ENCODE measurements at regions not wholly inside any gene's neighbourhood (a gene's known extent, or its start where the extent isn't known, plus 50 kb on each side); places are given as distances from the start of the nearest gene placed in this dataset.

DNA sequence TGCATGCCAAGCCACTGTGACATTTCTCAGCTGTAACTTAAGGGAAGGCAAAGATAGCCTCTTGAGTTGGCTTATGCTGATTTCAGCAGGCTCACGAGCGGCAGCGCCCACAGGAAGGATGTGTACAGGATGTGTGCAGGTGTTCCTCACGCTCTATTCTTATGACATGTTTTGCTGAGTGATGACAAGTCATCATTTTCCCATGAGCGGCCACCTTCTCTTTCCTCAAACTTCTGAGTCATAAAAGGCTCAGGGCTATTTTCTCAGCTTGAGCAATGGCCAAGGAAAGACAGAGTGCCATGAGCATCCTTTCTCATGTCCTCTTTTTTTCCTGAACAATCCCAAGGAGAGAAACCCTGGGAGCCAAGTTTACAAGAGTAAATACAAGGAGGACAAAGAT, 365.9 kb downstream of the PLK2 start:
- H3K4me1 Mint-ChIP-seq: no peaks in the 10 kb centered on the region
- no peaks in the 10 kb centered on the region for H3K36me3 Mint-ChIP-seq
- ATAC-seq (ENCODE audit: low read depth) (no peak), DNase-seq (no peak)
- H3K9me3 Mint-ChIP-seq: no peaks in the 10 kb centered on the region
- no peak overlapping the region for H3K4me3 Mint-ChIP-seq
- H3K27ac Mint-ChIP-seq: no peak overlapping the region
- POLR2A ChIA-PET: no interaction called here
- H3K27me3 Mint-ChIP-seq: peaks cover 3% of the 10 kb centered on the region

- Mint-ChIP-seq H3K27me3 (peaks cover 4% of the 10 kb centered on the region), H3K9me3 (no peaks in the 10 kb centered on the region), H3K4me1 (no peaks in the 10 kb centered on the region), H3K4me3 (no peak overlapping the region), H3K27ac (no peak overlapping the region), H3K36me3 (no peaks in the 10 kb centered on the region)
- DNase-seq (no peak), ATAC-seq (ENCODE audit: low read depth) (no peak)
- POLR2A ChIA-PET: no interaction called here
These were observed 369.2 kb downstream of the PLK2 start for GRCh38 chr5:58090704-58091103.

DNA sequence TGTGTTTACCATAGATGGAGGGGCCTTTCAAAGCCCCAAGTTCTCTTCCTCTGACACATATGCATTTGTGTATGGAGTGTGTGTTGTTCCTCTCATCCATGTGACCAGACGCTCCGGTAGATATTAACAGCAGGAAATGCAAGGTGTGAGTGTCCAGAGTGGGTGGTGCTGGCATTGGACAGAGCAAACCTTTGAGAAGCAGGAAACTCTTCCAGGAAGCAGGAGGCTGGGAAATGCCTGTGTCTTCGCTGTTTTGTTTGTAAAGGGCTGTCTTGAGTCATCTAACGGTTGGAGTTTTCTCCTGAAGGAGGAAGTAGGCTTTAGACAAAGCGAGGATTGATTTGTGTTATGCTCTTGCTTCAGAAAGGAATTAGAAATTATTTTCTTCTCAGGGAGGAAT, 370.9 kb downstream of the PLK2 start:
- H3K4me3 Mint-ChIP-seq: no peak overlapping the region
- no peak for DNase-seq
- no peaks in the 10 kb centered on the region for H3K4me1 Mint-ChIP-seq
- no peak overlapping the region for H3K27ac Mint-ChIP-seq
- H3K36me3 Mint-ChIP-seq: no peaks in the 10 kb centered on the region
- H3K9me3 Mint-ChIP-seq: no peaks in the 10 kb centered on the region
- POLR2A ChIA-PET: no interaction called here
- no peak for ATAC-seq (ENCODE audit: low read depth)
- H3K27me3 Mint-ChIP-seq: peaks cover 4% of the 10 kb centered on the region

DNA sequence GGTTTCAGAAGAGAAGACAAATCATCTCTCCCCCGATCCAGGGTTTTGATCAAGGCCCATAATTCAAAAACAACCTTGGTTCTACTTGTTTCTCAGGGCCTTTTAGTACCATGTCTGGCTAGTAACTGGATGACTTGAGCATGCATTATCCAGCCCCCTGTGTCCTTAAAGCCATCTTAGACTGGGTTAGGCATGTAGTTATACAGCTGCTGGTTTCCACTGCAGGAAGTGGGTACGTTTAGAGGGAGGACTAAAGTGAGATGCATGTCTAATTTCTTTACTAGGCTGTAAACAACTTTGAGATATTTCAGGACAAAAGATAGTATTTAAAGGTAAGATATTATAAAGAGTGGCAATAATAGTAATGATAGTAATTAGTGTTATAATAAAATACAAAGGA, 372.0 kb downstream of the PLK2 start:
- Mint-ChIP-seq H3K27ac (no peak overlapping the region), H3K4me1 (no peaks in the 10 kb centered on the region), H3K4me3 (no peak overlapping the region), H3K27me3 (peaks cover 4% of the 10 kb centered on the region), H3K36me3 (no peaks in the 10 kb centered on the region), H3K9me3 (no peaks in the 10 kb centered on the region)
- no peak for DNase-seq
- ATAC-seq (ENCODE audit: low read depth): no peak
- POLR2A ChIA-PET: no interaction called here

DNA sequence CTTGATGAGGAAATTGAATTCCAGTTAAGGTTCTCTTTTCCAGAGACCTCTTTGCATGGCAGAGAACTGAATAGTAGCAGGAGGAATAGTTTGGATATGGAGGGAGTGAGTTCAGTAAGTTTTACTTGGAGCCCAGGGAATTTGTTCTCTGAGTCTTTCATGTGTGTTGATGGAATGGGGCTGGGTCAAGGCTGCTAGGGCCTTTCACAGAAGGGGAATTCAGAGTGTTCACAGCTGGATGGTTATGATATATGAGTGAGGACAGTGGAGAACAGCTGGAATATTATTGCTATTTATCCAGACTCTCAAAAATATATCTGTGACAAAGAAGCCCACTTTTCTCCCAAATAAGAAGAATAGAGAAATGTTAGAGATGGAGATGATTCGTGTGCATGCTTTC, 372.8 kb downstream of the PLK2 start:
- ATAC-seq (ENCODE audit: low read depth): no peak
- Mint-ChIP-seq H3K27me3 (peaks cover 4% of the 10 kb centered on the region), H3K4me3 (no peak overlapping the region), H3K36me3 (no peaks in the 10 kb centered on the region), H3K27ac (no peak overlapping the region), H3K4me1 (no peaks in the 10 kb centered on the region), H3K9me3 (no peaks in the 10 kb centered on the region)
- POLR2A ChIA-PET: no interaction called here
- DNase-seq: no peak

DNA sequence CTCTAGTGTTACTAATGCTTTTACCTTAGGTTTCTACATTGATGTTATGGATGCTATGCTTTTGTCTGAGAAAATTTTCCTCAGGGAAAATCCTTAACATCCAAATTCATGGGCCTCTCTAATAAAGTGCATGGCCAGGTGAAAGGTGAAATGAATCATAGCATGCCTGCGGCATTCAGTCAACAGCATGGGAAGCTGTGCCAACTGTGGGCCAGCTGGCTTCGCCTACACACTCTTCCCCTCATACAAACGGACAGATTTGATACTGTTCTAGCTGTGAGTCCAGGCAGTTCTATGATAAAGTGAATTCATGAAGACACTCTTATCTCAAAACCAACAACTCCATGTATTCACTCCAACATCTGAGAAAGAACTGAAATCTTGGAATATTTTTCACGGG, 374.1 kb downstream of the PLK2 start:
- POLR2A ChIA-PET: no interaction called here
- no peak overlapping the region for H3K27ac Mint-ChIP-seq
- no peaks in the 10 kb centered on the region for H3K9me3 Mint-ChIP-seq
- H3K27me3 Mint-ChIP-seq: peaks cover 4% of the 10 kb centered on the region
- H3K36me3 Mint-ChIP-seq: no peaks in the 10 kb centered on the region
- DNase-seq (no peak), ATAC-seq (ENCODE audit: low read depth) (no peak)
- no peak overlapping the region for H3K4me3 Mint-ChIP-seq
- H3K4me1 Mint-ChIP-seq: no peaks in the 10 kb centered on the region

DNA sequence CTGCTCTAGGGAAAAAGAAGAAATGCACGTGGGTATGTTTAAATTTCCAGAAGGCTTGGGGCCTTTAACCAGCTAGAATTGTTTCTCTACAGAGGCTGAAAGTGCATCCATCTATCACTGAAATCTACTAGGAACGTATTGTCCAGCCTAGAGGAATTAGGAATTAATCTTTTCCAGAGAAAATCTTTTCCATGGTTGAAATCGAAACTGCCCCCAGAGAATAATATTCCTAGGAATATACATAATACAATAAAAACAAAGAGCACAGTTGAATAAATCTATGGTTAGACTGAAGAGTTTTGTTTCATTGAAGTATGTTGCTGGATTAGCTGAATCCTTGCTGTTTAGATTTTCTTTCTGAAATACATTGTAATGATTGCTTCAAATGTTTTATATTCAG, 378.5 kb downstream of the PLK2 start:
- no peak overlapping the region for H3K4me3 Mint-ChIP-seq
- POLR2A ChIA-PET: no interaction called here

GRCh38 chr5:58080573-58080972, 379.3 kb downstream of the PLK2 start:
- Mint-ChIP-seq H3K27me3 (no peaks in the 10 kb centered on the region), H3K9me3 (no peaks in the 10 kb centered on the region), H3K36me3 (no peaks in the 10 kb centered on the region), H3K4me1 (no peaks in the 10 kb centered on the region), H3K4me3 (no peak overlapping the region), H3K27ac (no peak overlapping the region)
- POLR2A ChIA-PET: no interaction called here
- ATAC-seq (ENCODE audit: low read depth) (no peak), DNase-seq (no peak)

More for the DNA sequence above, 378.5 kb downstream of the PLK2 start:
- no peaks in the 10 kb centered on the region for H3K36me3 Mint-ChIP-seq
- H3K27me3 Mint-ChIP-seq: no peaks in the 10 kb centered on the region
- H3K4me1 Mint-ChIP-seq: no peaks in the 10 kb centered on the region
- ATAC-seq (ENCODE audit: low read depth): no peak
- no peak overlapping the region for H3K27ac Mint-ChIP-seq
- DNase-seq: no peak
- H3K9me3 Mint-ChIP-seq: no peaks in the 10 kb centered on the region

DNA sequence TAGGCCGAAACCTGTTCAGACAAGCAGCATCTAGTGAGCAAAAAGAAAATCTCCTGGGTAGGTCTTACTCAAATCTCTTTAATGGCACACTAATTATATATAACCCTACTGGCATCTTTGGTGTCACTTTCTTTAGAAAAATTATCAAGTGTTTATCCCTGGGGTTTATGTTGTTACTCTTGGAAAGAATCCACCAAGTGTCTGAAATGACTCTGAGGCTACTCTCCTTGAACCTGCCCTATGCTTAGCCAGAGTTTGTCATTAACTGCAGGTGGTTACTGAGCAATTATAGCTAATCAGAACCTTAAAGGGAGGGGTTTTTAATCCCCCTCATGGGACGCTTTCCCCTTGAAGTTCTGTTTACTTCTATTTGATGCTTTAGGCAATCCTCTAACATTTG, 381.9 kb downstream of the PLK2 start:
- POLR2A ChIA-PET: no interaction called here
- ATAC-seq (ENCODE audit: low read depth): no peak
- DNase-seq: no peak

DNA sequence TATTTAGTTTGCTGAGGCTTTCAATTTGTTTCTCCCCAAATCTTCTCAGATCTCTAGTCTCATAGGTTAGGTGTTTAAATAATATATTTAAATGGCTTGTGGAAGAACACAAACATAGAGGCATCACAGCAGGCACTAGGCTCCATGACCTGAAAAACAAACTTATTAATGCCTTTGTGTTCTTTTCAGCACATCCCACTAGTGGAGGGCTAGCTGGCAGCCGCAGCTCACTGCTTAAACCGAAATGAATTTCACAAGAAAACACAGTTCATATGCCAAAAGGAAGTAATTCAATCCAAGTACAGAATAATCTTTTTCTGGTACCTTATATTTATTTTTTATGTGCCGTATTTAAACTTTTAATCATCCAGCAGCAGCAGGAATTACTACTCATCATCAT, 382.5 kb downstream of the PLK2 start:
- Mint-ChIP-seq H3K4me3 (no peak overlapping the region), H3K4me1 (no peaks in the 10 kb centered on the region), H3K27me3 (no peaks in the 10 kb centered on the region), H3K9me3 (no peaks in the 10 kb centered on the region), H3K36me3 (no peaks in the 10 kb centered on the region), H3K27ac (no peak overlapping the region)
- POLR2A ChIA-PET: no interaction called here
- no peak for ATAC-seq (ENCODE audit: low read depth)
- DNase-seq: no peak

More for the DNA sequence above, 381.9 kb downstream of the PLK2 start:
- Mint-ChIP-seq H3K9me3 (no peaks in the 10 kb centered on the region), H3K27me3 (no peaks in the 10 kb centered on the region), H3K27ac (no peak overlapping the region), H3K4me1 (no peaks in the 10 kb centered on the region), H3K36me3 (no peaks in the 10 kb centered on the region), H3K4me3 (no peak overlapping the region)

- DNase-seq: no peak
- no peak overlapping the region for H3K27ac Mint-ChIP-seq
- POLR2A ChIA-PET: no interaction called here
- no peaks in the 10 kb centered on the region for H3K27me3 Mint-ChIP-seq
- ATAC-seq (ENCODE audit: low read depth): no peak
- H3K4me1 Mint-ChIP-seq: no peaks in the 10 kb centered on the region
- H3K36me3 Mint-ChIP-seq: no peaks in the 10 kb centered on the region
- H3K4me3 Mint-ChIP-seq: no peak overlapping the region
- H3K9me3 Mint-ChIP-seq: no peaks in the 10 kb centered on the region
These were observed 383.2 kb downstream of the PLK2 start for GRCh38 chr5:58076483-58077257.

- Mint-ChIP-seq H3K27ac (no peak overlapping the region), H3K9me3 (no peaks in the 10 kb centered on the region), H3K4me3 (no peak overlapping the region), H3K36me3 (no peaks in the 10 kb centered on the region), H3K27me3 (no peaks in the 10 kb centered on the region), H3K4me1 (no peaks in the 10 kb centered on the region)
- no peak for DNase-seq
- POLR2A ChIA-PET: no interaction called here
- no peak for ATAC-seq (ENCODE audit: low read depth)
These were observed 384.0 kb downstream of the PLK2 start for GRCh38 chr5:58075907-58076306.

DNA sequence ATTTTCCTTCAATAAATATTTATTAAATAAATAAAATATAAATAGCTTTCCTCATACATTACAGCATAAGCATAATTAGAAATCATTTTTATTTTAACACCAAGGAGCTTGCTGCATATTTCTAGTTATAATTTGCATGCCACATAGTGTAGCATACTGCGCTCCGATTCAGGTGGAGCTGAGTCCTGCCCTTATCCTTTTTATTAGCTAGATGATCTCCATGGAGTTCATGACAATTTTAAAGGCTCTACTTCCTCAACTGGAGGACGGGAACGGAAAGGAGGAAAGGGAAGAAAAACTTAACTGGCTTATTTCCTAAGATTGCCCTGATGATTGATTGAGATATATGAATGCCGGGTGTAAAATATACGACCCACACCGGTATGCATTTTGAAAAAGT, 385.2 kb downstream of the PLK2 start:
- Mint-ChIP-seq H3K4me3 (no peak overlapping the region), H3K9me3 (no peaks in the 10 kb centered on the region), H3K36me3 (no peaks in the 10 kb centered on the region), H3K27ac (no peak overlapping the region), H3K4me1 (no peaks in the 10 kb centered on the region), H3K27me3 (no peaks in the 10 kb centered on the region)
- POLR2A ChIA-PET: no interaction called here
- no peak for ATAC-seq (ENCODE audit: low read depth)
- no peak for DNase-seq

DNA sequence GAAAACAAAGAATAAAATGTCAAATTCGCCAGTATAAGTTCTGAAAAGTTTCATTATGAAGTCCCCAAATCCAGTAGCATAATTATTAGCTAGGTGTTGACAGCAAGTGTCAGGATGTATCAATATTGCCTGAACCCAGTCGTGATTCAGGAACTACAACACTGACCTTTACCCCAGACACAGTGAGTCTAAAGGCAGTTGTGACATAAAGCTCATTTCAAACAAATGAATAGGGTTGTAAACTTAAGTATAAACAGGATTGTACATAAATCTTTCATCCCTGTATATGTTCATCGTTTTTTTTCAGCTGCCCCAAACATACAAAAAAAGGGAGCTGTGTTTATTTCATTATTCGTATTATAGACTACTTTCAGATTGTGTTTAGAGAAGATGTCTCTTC, 385.7 kb downstream of the PLK2 start:
- Mint-ChIP-seq H3K27me3 (no peaks in the 10 kb centered on the region), H3K27ac (no peak overlapping the region), H3K9me3 (no peaks in the 10 kb centered on the region), H3K36me3 (no peaks in the 10 kb centered on the region), H3K4me1 (no peaks in the 10 kb centered on the region), H3K4me3 (no peak overlapping the region)
- no peak for ATAC-seq (ENCODE audit: low read depth)
- no peak for DNase-seq
- POLR2A ChIA-PET: no interaction called here

DNA sequence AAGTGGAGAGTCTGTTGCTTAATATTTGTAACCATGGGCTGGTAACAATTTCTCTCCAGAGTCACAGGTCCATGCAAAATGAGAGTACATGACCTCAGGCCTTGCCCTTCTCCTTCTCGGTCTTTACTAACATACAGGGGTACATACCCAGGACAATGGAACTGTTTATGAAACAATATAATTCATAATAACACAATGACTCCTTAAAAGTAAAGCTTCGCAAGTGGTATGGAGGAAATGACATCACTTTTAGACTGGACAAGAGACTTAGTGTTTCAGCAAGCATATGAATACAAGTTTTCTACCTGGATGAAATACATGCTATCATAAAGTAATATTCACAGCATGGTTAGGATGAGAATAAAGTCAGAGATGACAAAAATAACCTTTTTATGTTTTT, 386.6 kb downstream of the PLK2 start:
- no peak for ATAC-seq (ENCODE audit: low read depth)
- no peaks in the 10 kb centered on the region for H3K9me3 Mint-ChIP-seq
- H3K27ac Mint-ChIP-seq: no peak overlapping the region

More for the DNA sequence above, 386.6 kb downstream of the PLK2 start:
- no peaks in the 10 kb centered on the region for H3K27me3 Mint-ChIP-seq
- H3K4me1 Mint-ChIP-seq: no peaks in the 10 kb centered on the region
- no peak for DNase-seq
- no peaks in the 10 kb centered on the region for H3K36me3 Mint-ChIP-seq
- no peak overlapping the region for H3K4me3 Mint-ChIP-seq
- POLR2A ChIA-PET: no interaction called here

All from activated naive CD8-positive, alpha-beta T cell treated with anti-CD3 and anti-CD28 coated beads, Interleukin-2, amount 10 ng/mL, durations not matched to agents 7 days and 5 days (primary cell).